Stimulated activated CD4-positive, alpha-beta T cell treated with anti-CD3 and anti-CD28 coated beads, Interleukin-4, amount 100 ng/mL, for 4 hours (primary cell): ENCODE measurements at regions not wholly inside any gene's neighbourhood (a gene's known extent, or its start where the extent isn't known, plus 50 kb on each side); places are given as distances from the start of the nearest gene placed in this dataset.
"Not testable (repeated sequence)": the region's sequence is repeated elsewhere in the genome, so short reads cannot be mapped to it uniquely, and the experiment has no call there.

Experiments
- DNase-seq, 2 experiments: peaks; one replicate each; pipeline ENCODE4 v3.0.0-alpha.2; 2020

GRCh38 chr15:39413558-39413957, 167.3 kb upstream of the THBS1 start:
- DNase-seq: no peak

- DNase-seq: no peak
Observed at GRCh38 chr15:39414201-39414600, 166.7 kb upstream of the THBS1 start.

- no peak for DNase-seq
Observed at GRCh38 chr15:39415634-39416033, 165.2 kb upstream of the THBS1 start.

DNA sequence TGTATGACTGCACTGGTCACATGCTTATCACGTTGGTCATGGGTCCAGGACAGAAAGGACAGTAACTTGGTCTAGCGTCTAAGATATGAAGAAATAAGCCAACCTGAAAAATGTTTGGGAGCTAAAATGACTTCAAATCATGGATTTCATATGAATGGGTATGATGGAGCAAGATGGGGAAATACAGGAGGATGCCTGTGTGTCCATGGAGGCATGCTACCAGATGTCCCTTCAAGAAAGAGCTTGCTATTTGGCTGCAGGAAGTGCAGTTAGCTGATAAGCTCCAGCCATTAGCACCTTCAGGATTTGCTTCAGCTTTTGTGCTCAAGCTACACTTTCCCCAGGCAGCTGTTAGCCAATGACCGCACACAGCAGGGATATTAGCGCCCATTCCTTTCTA, 164.6 kb upstream of the THBS1 start:
- DNase-seq: no peak

DNA sequence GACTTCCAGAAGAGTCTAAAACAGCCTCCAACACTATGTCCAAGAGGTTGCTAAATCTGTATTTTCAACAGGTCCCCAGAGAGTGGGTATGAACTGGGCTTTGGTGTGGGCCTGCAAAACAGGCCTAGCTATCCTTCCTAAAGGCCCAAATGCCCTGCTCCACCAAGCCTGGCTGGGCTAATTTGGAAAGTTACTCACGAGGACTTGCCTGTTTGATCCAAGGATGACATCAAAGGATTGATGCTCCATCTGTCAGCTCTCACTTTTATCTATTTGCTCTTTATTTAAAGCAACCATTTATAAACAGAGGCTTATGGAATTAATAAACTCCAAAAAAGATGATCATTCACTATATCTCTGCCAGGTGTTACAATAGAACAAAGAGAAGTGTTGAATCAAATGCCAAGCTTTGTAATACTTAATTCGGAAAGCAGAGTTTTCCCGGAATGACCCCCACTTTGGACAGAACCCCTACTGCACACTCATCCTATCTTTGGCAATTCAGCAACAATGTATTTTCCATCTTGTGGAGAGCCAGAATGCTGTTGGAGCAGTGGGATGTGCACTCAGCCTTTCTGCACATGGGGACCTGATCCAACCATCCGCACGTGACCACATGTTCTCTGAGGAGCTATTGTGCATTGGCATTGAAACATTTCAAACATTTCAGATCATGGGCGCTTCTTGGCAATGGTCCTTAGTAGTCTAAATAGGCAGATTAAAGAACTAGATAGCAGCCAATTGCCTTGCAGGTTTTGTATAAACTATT, 163.3 kb upstream of the THBS1 start:
- DNase-seq: no peak

DNA sequence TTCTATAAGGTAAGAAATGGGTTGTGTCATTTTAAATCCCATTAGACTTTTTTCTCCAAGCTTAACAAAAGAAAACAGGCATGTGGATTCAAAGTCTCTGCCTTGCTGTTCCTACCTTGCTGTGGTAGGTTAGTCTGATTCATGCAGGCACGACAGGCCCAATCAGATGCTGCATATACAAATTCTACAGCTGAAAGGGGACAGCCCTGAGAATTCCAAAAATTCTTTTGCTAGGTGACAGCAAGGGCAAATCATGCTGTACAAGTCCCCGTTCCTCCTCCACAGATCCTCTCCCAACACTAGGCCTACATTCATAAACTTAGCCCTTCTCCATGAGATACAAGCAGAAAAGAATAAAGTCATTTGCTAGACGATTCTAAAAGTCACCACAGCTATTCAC, 161.2 kb upstream of the THBS1 start:
- DNase-seq: no peak

- DNase-seq: not testable (repeated sequence)
Observed at GRCh38 chr15:39420123-39420852, 160.6 kb upstream of the THBS1 start.

DNA sequence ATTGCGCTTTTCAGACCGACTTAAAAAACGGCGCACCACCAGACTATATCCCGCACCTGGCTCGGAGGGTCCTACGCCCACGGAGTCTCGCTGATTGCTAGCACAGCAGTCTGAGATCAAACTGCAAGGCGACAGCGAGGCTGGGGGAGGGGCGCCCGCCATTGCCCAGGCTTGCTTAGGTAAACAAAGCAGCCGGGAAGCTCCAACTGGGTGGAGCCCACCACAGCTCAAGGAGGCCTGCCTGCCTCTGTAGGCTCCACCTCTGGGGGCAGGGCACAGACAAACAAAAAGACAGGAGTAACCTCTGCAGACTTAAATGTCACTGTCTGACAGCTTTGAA, 160.1 kb upstream of the THBS1 start:
- not testable (repeated sequence) for DNase-seq

- DNase-seq: peak; percentile 50 to 77
Observed at GRCh38 chr15:39426552-39427532, 154.0 kb upstream of the THBS1 start.

DNA sequence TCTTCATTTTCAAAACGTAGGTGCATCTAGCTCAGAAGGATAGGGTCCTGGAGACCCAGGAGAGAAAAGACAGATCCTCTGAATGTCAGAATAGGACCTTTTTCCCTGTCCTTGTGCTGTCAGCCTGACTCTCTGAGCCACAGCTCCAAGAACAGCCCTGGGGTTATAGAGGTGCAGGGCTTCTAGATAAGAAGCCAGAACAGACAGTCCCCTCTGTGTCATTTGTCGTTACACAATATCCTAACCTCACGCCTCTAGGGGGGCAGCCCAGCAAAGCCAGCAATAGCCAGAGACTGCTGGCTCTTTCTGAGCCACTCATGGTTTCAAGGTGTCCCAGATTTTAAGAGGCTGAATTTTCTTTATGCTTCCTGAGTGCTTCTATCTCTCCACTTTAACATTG, 153.2 kb upstream of the THBS1 start:
- no peak for DNase-seq

GRCh38 chr15:39429898-39430357, 151.0 kb upstream of the THBS1 start:
- DNase-seq: no peak

- no peak for DNase-seq
Observed at GRCh38 chr15:39430389-39430788, 150.5 kb upstream of the THBS1 start.

DNA sequence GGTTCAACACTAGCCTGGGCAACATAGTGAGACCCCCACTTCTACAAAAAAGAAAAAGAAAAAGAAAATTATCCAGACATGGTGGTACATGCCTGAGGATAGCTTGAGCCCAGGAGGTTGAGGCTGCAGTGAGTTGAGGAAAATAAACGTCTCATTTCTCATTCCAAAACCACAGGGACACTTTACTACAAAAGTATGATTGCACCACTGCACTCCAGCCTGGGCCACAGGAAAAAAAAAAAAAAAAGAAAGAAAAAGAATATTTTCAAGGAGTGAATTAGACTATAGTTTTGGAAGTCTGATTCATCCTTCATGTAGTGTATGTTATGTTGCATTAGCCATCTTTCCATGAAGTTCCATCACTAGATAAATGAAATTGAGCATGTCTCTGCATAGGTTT, 149.5 kb upstream of the THBS1 start:
- no peak for DNase-seq

DNA sequence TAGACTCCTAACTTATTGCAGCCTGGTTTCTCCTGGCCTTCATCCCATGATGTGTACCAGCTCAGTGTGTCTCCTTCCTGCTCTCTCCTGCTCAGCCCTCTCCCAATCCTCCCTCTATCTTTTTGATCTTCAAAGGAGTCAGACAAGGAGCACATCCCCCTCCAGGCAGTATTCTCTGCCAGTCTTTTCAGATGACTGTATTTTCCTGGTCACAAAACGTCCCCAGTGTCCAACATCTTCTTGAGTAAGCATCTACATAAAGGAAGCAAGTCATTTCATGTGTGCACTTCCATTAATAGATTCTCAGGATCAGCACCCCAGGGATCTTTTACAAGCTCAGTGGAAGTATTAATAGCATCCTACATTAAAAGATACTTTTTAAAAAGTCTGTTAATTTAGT, 148.9 kb upstream of the THBS1 start:
- DNase-seq: no peak

- DNase-seq: no peak
Observed at GRCh38 chr15:39432912-39433348, 147.9 kb upstream of the THBS1 start.

DNA sequence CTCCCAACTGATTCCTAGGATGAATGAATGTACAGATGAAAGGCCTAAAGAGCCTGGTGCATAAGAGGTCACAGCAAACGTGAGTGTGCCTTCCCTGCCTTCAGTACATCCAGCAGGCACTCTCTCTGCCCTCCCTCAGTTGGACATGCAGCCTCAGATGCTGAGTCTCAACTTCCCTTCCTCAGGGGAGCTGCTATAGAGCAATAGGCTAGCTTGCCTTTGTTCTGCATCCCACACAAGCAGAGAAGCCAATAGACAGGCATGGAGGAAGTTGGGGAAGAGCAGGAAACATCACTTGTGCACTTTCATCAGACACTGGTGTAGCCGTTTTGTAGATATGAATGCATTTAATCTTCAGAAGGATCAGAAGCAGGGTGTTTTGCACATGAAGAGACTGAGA, 147.5 kb upstream of the THBS1 start:
- no peak for DNase-seq

DNA sequence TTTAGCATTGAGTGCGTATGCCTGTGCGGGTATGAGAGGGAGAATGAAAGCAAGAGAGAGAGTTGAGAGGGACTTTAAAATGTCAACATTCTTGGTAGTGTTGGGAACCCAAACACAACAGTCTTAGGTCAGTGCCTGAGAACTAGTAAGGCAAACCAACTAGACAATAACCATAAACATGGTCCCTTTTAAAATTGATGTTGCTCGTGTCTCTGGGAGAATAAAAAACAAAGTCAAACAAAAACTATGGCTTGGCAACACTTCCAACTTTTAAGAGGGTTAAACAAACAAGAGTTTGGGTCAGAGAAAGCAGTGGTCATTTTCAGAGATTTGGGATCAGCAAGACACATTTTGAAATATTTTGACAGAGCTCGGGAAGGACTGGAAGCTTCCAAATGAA, 146.7 kb upstream of the THBS1 start:
- no peak for DNase-seq

GRCh38 chr15:39434751-39435238, 146.1 kb upstream of the THBS1 start:
- DNase-seq: no peak

DNA sequence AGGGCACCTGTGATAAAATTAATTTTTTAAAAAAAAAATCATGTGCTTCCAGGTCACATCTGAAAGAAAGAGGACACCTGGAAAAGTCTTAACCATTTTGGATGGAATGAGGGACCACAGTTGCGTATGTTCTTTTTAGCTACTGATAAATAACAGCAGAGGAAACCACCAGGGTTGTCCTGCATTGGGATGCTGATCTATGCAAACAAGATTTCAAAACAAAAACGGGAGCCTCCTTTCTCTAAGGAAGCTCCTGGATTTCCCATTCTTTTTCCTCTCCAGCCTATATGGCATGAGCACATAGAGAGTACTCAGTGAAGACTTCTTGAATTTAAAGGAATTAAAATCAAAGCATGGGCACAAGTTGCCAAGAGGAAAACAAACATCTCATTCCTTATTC, 145.6 kb upstream of the THBS1 start:
- DNase-seq: no peak

DNA sequence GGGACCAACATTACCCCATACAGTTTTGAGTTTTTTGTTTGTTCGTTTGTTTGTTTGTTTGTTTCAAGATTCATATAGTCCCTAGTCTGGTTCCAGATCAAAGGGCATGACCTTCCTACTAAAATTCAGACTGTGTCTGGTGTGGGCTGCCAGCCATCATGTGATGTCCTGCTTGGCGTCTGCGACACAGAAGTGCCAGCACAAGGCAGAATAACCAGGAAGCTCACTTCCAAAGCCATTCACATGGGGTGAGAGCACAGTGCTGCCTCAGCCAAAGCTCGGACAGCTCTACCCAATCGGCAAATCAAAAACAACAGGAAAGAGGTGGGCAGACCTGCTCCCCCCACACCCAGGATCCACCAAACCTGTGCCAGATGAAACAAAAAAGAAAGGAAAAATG, 142.6 kb upstream of the THBS1 start:
- DNase-seq: no peak

DNA sequence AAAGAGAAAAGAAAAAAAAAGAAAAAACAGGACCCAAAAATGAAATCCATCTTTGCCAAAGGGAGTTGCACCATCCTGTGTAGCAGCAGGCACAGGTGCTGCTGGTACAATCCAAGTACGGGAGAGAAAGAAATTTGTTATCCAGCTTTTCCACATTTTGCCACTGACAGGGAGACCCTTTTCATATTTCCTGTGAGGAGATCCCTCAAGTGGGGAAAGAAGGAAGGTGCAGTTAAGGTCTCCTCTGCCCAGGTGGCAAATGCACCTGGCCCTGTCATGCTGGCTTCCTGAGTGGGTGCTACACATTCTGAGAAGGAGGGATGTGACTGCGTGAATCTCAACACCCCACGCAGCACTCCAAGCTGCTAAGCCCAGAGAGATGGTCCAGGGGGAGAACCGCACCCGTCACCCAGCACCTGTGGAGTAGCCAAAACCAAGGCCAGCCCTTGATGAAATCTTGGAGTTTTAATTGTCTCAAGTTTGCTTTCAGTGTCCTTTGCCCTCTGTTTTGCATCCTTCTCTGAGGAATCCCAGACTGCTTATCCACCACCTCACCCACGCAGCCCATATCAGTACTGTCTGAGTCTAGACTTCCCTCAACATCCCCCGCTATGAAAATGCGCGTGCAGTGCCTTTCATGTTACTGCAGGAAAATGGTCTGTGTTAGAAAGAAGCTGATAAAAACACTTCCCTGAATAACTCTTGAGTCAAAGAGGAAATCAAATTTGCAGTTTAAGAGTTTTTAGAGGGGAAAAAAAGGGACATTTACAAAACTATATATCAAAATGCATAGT, 141.9 kb upstream of the THBS1 start:
- no peak for DNase-seq

DNA sequence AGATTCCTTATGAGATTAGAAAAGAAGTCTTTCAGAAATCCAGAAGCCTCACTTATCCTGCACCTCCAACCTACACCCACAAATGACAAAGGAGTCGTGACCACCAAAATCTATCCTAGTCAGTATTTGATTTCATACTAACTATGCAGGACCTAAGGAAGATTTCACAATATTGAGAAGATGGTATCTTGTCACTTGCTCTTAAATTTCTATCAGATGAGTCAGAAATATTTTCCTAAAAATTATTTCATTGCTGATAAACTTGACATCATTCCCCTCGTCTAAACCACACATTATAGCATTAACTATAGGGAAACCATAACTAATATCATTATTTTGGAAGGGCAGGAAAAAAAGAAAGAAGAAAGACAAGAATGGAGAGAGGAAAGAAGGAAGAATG, 138.0 kb upstream of the THBS1 start:
- DNase-seq: no peak
